A673 (cell line): ENCODE measurements at regions not wholly inside any gene's neighbourhood (a gene's known extent, or its start where the extent isn't known, plus 50 kb on each side); places are given as distances from the start of the nearest gene placed in this dataset.

Experiments
- BruUV-seq: library from RNA; stranded (reverse); fragments of 400-500 nt; replicated peaks from 2 replicates; lab custom pipeline; 2021; lab: Mats Ljungman, UMichigan
- CTCF ChIA-PET: fragments of 300-600 bp; sonication (Branson Sonifier 250); formaldehyde crosslinking; loops from one replicate; lab custom pipeline; 2022; ENCODE audit warnings: antibody characterized with exemption; lab: Charles Lee
- POLR2A ChIA-PET: fragments of 300-600 bp; sonication (Branson Sonifier 250); formaldehyde crosslinking; loops from one replicate; lab custom pipeline; 2022; ENCODE audit warnings: antibody characterized with exemption; ENCODE audit not compliant: low non-redundant PET; lab: Charles Lee
- DNase-seq: peaks from one replicate; pipeline ENCODE4 v3.0.0-alpha.2; 2015; ENCODE audit warnings: low spot score
- H3K27ac ChIP-seq: fragments of 200-600 bp; sonication (generic); 2 replicates; pipeline ENCODE4 v1.5.1; 2016; ENCODE audit warnings: mixed run types, low read depth, mild to moderate bottlenecking, mixed read lengths, antibody characterized with exemption, low read length; ENCODE audit not compliant: poor library complexity, severe bottlenecking
- H3K27me3 ChIP-seq: fragments of 200-600 bp; sonication (generic); replicated peaks from 2 replicates; pipeline ENCODE4 v1.6.1; 2017; ENCODE audit warnings: mixed run types, low read depth, mild to moderate bottlenecking, mixed read lengths, antibody characterized with exemption, low read length; ENCODE audit not compliant: insufficient read depth, poor library complexity
- H3K36me3 ChIP-seq: fragments of 200-600 bp; sonication (generic); 2 replicates; pipeline ENCODE4 v1.6.1; 2016; ENCODE audit warnings: mixed run types, mild to moderate bottlenecking, mixed read lengths, antibody characterized with exemption, low read length; ENCODE audit not compliant: insufficient read depth, poor library complexity, severe bottlenecking
- H3K4me1 ChIP-seq: fragments of 200-600 bp; sonication (generic); 2 replicates; pipeline ENCODE4 v1.6.1; 2017; ENCODE audit warnings: mixed run types, mild to moderate bottlenecking, mixed read lengths, antibody characterized with exemption, low read length; ENCODE audit not compliant: insufficient read depth, poor library complexity, severe bottlenecking
- H3K4me3 ChIP-seq: fragments of 200-600 bp; sonication (generic); 2 replicates; pipeline ENCODE4 v1.5.1; 2016; ENCODE audit warnings: low read depth, mixed run types, mild to moderate bottlenecking, mixed read lengths, low read length; ENCODE audit not compliant: poor library complexity, severe bottlenecking
- H3K9me3 ChIP-seq: fragments of 200-600 bp; sonication (generic); 2 replicates; pipeline ENCODE4 v1.6.1; 2016; ENCODE audit warnings: mixed run types, low read depth, mild to moderate bottlenecking, mixed read lengths, antibody characterized with exemption, low read length; ENCODE audit not compliant: poor library complexity, severe bottlenecking
- EZH2 ChIP-seq: fragments of 200-600 bp; sonication (generic); IDR thresholded peaks from 2 replicates; pipeline ENCODE4 v1.6.1; 2017; ENCODE audit warnings: borderline replicate concordance, low read depth, mild to moderate bottlenecking, mixed read lengths, antibody characterized with exemption, low read length; ENCODE audit not compliant: poor library complexity, severe bottlenecking
- intact Hi-C: fragments of 100-400 bp; cut with micrococcal nuclease; formaldehyde crosslinking; loops from one replicate; pipeline ENCODE4 v1.10.0; 2022; ENCODE audit not compliant: unreplicated experiment
- TF ChIP-seq, protein P1 (sequence below): fragments of 300-800, 200-600 bp; sonication (generic); conservative IDR thresholded peaks from 2 replicates; pipeline ENCODE4 v1.5.1; 2017; ENCODE audit warnings: low read depth, mild to moderate bottlenecking, antibody characterized with exemption, low read length, moderate library complexity, mixed read lengths

DNA sequence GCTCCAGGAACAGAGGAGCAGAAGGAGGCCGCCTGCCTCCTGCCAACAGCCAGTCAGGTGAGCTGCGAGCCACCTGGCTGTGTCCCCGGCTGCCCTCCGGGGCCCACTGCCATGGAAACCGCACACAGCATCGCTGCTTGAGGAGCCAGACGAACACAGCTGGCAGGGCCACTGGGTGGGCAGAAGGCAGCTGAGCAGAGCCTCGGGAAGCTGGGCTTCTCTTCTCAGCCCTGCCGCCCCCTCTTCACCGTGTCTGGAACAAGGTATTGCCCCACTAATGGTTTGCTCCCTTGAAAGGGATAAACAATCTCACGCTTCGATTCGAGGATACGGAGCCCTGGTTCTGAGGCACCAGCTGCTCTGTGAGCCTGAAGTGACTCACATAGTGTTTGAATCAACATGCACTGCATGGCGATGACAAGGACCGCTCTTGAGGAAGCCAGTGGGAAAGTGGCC, 63.7 kb upstream of the RUFY1 start:
- Histone ChIP-seq H3K27ac (no peak overlapping the region), H3K4me3 (no peak overlapping the region), H3K36me3 (no peaks in the 10 kb centered on the region), H3K4me1 (no peaks in the 10 kb centered on the region), H3K27me3 (no peaks in the 10 kb centered on the region), H3K9me3 (no peaks in the 10 kb centered on the region)
- no TSS peak for BruUV-seq
- no peak for TF ChIP-seq EZH2
- TF ChIP-seq, protein P1, sequence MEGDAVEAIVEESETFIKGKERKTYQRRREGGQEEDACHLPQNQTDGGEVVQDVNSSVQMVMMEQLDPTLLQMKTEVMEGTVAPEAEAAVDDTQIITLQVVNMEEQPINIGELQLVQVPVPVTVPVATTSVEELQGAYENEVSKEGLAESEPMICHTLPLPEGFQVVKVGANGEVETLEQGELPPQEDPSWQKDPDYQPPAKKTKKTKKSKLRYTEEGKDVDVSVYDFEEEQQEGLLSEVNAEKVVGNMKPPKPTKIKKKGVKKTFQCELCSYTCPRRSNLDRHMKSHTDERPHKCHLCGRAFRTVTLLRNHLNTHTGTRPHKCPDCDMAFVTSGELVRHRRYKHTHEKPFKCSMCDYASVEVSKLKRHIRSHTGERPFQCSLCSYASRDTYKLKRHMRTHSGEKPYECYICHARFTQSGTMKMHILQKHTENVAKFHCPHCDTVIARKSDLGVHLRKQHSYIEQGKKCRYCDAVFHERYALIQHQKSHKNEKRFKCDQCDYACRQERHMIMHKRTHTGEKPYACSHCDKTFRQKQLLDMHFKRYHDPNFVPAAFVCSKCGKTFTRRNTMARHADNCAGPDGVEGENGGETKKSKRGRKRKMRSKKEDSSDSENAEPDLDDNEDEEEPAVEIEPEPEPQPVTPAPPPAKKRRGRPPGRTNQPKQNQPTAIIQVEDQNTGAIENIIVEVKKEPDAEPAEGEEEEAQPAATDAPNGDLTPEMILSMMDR: no peak
- intact Hi-C loops: no loop called here
- ChIA-PET POLR2A (no interaction called here), CTCF (no interaction called here)
- no peak for DNase-seq

DNA sequence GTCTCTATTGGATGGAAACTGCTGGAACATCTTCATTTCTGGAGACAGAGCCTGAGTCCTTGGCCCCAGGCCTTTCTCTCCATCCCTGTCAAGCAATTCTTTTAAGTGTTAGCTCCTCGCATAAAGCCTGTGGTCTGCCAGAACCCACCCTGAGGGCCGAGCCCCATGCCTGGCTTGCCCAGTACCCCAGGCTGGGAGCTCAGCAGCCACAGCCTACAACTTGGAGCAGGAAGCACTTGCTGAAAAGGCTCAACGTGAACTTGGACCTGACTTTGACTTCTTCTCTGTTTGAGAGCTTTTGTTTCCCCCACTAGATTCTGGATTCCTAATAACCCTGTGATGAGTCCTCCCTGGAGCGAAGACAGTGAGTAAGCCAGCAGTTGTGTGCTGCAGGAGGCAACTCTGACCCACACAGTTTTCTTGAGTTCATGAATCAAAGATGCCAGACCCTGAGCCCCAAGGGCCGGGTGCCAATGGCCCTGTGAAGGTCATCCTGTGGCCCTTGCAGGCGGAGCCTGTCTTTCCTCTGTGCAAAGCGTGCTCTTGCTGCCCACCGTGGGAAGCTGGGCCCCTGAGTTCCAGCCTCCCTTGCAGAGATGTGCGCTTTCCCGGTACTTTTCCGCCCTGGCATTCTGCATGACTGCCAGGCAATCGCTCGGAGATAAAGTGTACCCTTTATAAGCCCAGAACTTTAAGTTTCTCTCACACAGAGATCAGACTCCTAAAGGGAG, 64.3 kb upstream of the RUFY1 start:
- no peaks in the 10 kb centered on the region for H3K4me1 ChIP-seq
- no peak for DNase-seq
- ChIA-PET CTCF (no interaction called here), POLR2A (no interaction called here)
- H3K27me3 ChIP-seq: no peaks in the 10 kb centered on the region
- H3K27ac ChIP-seq: no peak overlapping the region
- H3K4me3 ChIP-seq: no peak overlapping the region
- intact Hi-C loops: no loop called here
- TF ChIP-seq, protein P1: no peak
- no peak for TF ChIP-seq EZH2
- H3K36me3 ChIP-seq: no peaks in the 10 kb centered on the region
- no peaks in the 10 kb centered on the region for H3K9me3 ChIP-seq
- no TSS peak for BruUV-seq

DNA sequence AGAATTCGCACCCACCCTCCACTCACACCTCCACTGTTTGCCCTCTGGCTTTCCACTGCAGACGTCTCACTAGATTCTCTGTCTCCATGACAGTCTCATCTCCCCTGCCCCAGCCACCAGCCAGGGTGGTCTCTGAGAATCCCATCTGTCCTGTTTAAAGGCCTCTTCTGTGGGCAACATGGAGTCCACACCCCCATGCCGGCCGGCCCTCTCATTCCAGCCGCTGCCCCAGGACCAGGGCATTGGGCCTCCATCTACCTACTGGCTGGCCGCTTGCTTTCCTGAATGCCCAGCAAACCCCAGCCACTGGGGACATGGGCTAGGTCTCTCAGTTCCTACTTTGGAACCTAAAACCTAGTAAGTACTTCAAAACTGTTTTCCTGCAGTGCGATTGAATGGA, 65.6 kb upstream of the RUFY1 start:
- POLR2A ChIA-PET: no interaction called here
- Histone ChIP-seq H3K4me1 (no peaks in the 10 kb centered on the region), H3K36me3 (no peaks in the 10 kb centered on the region), H3K4me3 (no peak overlapping the region), H3K27me3 (no peaks in the 10 kb centered on the region), H3K27ac (no peak overlapping the region), H3K9me3 (no peaks in the 10 kb centered on the region)
- no TSS peak for BruUV-seq
- no peak for DNase-seq
- intact Hi-C loops: no loop called here
- TF ChIP-seq, protein P1: no peak
- CTCF ChIA-PET: no interaction called here
